ENCODE measurements at regions not wholly inside any gene's neighbourhood (a gene's known extent, or its start where the extent isn't known, plus 50 kb on each side); places are given as distances from the start of the nearest gene placed in this dataset.

DNA sequence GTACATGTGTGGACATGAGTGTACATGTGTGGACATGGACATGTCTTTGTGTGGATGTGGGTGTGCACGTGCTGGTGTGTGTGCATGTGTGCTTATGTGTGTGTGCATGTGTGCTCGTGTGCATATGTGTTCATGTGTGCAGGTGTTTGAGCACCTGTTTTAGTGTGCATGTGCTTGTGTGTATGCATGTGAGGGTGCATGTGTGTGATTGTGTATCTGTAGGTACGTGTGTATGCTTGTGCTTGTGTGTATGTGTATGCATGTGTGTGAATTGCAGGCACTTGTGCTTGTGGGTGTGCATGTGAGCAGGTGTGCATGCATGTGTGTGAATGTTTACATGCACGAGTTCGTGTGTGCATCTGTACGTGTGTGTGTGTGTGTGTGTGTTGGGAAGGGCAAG lies 300.6 kb upstream of the EEF2KMT start:
- in situ Hi-C loops (cut with MboI; ENCODE audit: low pct_ligation_motif_present in 1 of 4, low pct_unique_long_range_greater_than_20kb in 1 of 4, low sequenced_read_pairs in 3 of 4): no loop called here

DNA sequence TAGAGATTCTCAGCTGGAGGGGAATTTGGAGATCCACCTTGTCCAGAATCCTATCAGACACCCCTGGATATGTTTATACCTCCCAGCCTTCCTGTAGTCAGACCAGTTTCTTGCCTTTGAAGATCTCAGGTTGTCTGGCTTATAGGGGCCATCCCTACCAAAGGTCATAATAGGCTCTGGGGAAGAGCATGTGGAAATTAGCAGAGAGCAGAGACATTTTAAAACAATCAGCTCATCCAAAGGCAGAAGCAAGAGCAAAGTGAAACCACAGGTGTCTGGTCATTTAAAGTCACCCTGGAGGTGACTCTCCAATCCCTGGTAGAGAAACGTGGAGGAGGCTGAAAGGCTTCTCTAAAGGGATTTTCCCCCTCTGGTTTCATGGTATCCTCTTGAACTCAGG lies 299.3 kb upstream of the EEF2KMT start:
- Histone ChIP-seq H3K36me3 (no peaks in the 10 kb centered on the region), H3K27me3 (no peaks in the 10 kb centered on the region), H3K4me3 (no peak overlapping the region), H3K27ac (no peak overlapping the region), H3K4me1 (no peaks in the 10 kb centered on the region), H3K9me3 (no peaks in the 10 kb centered on the region)
- TF ChIP-seq EP300 (IDR thresholded peaks at IDR 0.05; ENCODE audit: low read depth): no peak
- 46 to 83% methylated on average over 1 of the region's 1 CpG for WGBS, 2 donors (ENCODE audit: low coverage in 1 of 2)
- intact Hi-C loops (cut with DNase I; ENCODE audit: low total_unique reads) (no loop called here), in situ Hi-C loops (cut with MboI; ENCODE audit: low pct_ligation_motif_present in 1 of 4, low pct_unique_long_range_greater_than_20kb in 1 of 4, low sequenced_read_pairs in 3 of 4) (no loop called here)
- DNase-seq: no peak

More for the DNA sequence above, 300.6 kb upstream of the EEF2KMT start:
- Histone ChIP-seq H3K4me3 (no peak overlapping the region), H3K27me3 (no peaks in the 10 kb centered on the region), H3K36me3 (no peaks in the 10 kb centered on the region), H3K9me3 (no peaks in the 10 kb centered on the region), H3K27ac (no peak overlapping the region), H3K4me1 (no peaks in the 10 kb centered on the region)
- TF ChIP-seq EP300 (IDR thresholded peaks at IDR 0.05; ENCODE audit: low read depth) (no peak), POLR2A (IDR thresholded peaks at IDR 0.05) (no peak), POLR2AphosphoS5 (IDR thresholded peaks at IDR 0.05) (no peak)
- TF ChIP-seq, protein P1, sequence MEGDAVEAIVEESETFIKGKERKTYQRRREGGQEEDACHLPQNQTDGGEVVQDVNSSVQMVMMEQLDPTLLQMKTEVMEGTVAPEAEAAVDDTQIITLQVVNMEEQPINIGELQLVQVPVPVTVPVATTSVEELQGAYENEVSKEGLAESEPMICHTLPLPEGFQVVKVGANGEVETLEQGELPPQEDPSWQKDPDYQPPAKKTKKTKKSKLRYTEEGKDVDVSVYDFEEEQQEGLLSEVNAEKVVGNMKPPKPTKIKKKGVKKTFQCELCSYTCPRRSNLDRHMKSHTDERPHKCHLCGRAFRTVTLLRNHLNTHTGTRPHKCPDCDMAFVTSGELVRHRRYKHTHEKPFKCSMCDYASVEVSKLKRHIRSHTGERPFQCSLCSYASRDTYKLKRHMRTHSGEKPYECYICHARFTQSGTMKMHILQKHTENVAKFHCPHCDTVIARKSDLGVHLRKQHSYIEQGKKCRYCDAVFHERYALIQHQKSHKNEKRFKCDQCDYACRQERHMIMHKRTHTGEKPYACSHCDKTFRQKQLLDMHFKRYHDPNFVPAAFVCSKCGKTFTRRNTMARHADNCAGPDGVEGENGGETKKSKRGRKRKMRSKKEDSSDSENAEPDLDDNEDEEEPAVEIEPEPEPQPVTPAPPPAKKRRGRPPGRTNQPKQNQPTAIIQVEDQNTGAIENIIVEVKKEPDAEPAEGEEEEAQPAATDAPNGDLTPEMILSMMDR (IDR thresholded peaks at IDR 0.05): no peak
- intact Hi-C loops (cut with DNase I; ENCODE audit: low total_unique reads): no loop called here
- no peak for DNase-seq
- 77% methylated on average over 6 of the region's 6 CpGs; no CpG with 5 or more reads in 1 of the 2 donors for WGBS, 2 donors (ENCODE audit: low coverage in 1 of 2)

DNA sequence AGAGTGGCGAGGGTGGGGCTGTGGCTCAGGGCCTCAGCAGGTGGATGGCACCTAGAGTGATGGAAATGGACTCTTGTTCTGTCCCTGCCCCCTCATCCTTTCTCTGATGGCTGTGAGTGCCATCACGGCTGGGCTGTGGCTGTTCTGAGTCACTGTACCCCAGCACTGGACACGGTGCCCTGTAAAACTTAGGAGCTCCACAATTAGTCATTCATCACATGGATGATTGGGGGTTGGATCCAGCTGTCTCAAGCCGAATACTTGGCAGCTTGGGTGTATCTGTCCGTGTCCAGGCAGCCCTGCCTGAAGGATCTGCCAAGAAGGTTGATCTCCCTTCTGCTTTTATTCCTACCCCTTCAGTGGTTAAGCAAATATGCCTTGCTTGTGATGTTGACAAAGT lies 295.5 kb upstream of the EEF2KMT start:
- in situ Hi-C loops (cut with MboI; ENCODE audit: low pct_ligation_motif_present in 1 of 4, low pct_unique_long_range_greater_than_20kb in 1 of 4, low sequenced_read_pairs in 3 of 4) (no loop called here), intact Hi-C loops (cut with DNase I; ENCODE audit: low total_unique reads) (no loop called here)
- 54% methylated on average over 5 of the region's 5 CpGs; no CpG with 5 or more reads in 1 of the 2 donors for WGBS, 2 donors (ENCODE audit: low coverage in 1 of 2)
- no peak overlapping the region for H3K4me3 ChIP-seq
- H3K27me3 ChIP-seq: no peaks in the 10 kb centered on the region
- H3K36me3 ChIP-seq: no peaks in the 10 kb centered on the region
- no peaks in the 10 kb centered on the region for H3K9me3 ChIP-seq
- no peaks in the 10 kb centered on the region for H3K4me1 ChIP-seq
- no peak for TF ChIP-seq EP300 (IDR thresholded peaks at IDR 0.05; ENCODE audit: low read depth)
- TF ChIP-seq POLR2AphosphoS5 (IDR thresholded peaks at IDR 0.05): no peak
- TF ChIP-seq, protein P1 (IDR thresholded peaks at IDR 0.05): no peak
- no peak for TF ChIP-seq POLR2A (IDR thresholded peaks at IDR 0.05)
- DNase-seq: no peak
- H3K27ac ChIP-seq: no peak overlapping the region

DNA sequence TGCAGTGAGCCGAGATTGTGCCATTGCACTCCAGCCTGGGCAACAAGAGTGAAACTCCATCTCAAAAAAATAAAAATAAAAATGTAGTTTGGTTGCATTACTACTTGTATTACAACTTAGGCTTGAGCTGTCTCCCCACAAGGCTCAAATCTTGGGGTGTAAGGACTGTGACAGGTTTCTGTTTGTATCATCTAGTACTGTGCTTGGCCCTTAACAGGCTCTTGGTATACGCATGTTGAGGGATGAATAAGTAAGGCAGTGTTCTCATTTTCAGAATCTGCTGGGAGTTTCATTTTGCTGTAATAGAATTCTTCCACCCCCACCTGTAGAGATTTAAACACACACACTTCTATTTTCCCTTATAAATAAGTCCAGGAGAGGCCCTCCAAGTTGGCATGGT lies 289.4 kb upstream of the EEF2KMT start:
- Histone ChIP-seq H3K27me3 (no peaks in the 10 kb centered on the region), H3K36me3 (no peaks in the 10 kb centered on the region), H3K27ac (no peak overlapping the region), H3K4me1 (no peaks in the 10 kb centered on the region), H3K4me3 (no peak overlapping the region), H3K9me3 (no peaks in the 10 kb centered on the region)
- in situ Hi-C loops (cut with MboI; ENCODE audit: low pct_ligation_motif_present in 1 of 4, low pct_unique_long_range_greater_than_20kb in 1 of 4, low sequenced_read_pairs in 3 of 4) (no loop called here), intact Hi-C loops (cut with DNase I; ENCODE audit: low total_unique reads) (no loop called here)
- 82 to 83% methylated on average over 1 to 2 of the region's 2 CpGs for WGBS, 2 donors (ENCODE audit: low coverage in 1 of 2)
- TF ChIP-seq, protein P1 (IDR thresholded peaks at IDR 0.05): no peak
- TF ChIP-seq POLR2A (IDR thresholded peaks at IDR 0.05) (no peak), EP300 (IDR thresholded peaks at IDR 0.05; ENCODE audit: low read depth) (no peak), POLR2AphosphoS5 (IDR thresholded peaks at IDR 0.05) (no peak)
- no peak for DNase-seq

DNA sequence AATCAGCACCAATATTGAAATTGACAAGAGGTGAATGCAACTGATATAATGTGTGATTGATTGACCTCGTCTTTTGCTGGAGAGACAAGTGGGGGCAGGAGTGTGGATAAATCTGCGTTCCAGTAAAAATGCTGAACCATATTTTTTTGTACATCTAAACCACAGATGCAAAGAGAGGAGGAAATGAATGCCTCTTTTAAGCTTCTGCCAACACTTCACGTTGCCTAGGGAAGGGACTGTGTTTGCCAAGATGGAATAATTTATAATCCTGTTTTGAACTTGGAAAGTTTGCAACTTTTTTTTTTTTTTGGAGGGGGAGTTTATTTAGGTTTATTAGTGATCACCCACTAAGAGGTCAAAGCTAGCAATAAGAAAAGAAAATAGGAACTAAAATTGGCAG lies 288.2 kb upstream of the EEF2KMT start:
- Histone ChIP-seq H3K36me3 (no peaks in the 10 kb centered on the region), H3K9me3 (no peaks in the 10 kb centered on the region), H3K27me3 (no peaks in the 10 kb centered on the region), H3K4me1 (no peaks in the 10 kb centered on the region), H3K4me3 (no peak overlapping the region), H3K27ac (no peak overlapping the region)
- intact Hi-C loops (cut with DNase I; ENCODE audit: low total_unique reads): no loop called here
- no peak for DNase-seq
- TF ChIP-seq, protein P1 (IDR thresholded peaks at IDR 0.05): no peak
- TF ChIP-seq POLR2A (IDR thresholded peaks at IDR 0.05) (no peak), POLR2AphosphoS5 (IDR thresholded peaks at IDR 0.05) (no peak), EP300 (IDR thresholded peaks at IDR 0.05; ENCODE audit: low read depth) (no peak)
- in situ Hi-C loops (cut with MboI; ENCODE audit: low pct_ligation_motif_present in 1 of 4, low pct_unique_long_range_greater_than_20kb in 1 of 4, low sequenced_read_pairs in 3 of 4): no loop called here
- 43 to 60% methylated on average over 3 of the region's 3 CpGs for WGBS, 2 donors (ENCODE audit: low coverage in 1 of 2)

All from transverse colon (tissue), 4 donors.